ENCODE measurements at regions not wholly inside any gene's neighbourhood (a gene's known extent, or its start where the extent isn't known, plus 50 kb on each side); places are given as distances from the start of the nearest gene placed in this dataset.

GRCh38 chr2:67727131-67727530 lies 330.0 kb downstream of the ETAA1 start:
- no peak overlapping the region for H3K27ac ChIP-seq (ENCODE audit: low read length)
- no peaks in the 10 kb centered on the region for H3K36me3 ChIP-seq (ENCODE audit: control insufficient read depth in 2 of 2, insufficient read depth in 2 of 2, low read length in 2 of 2)
- no peaks in the 10 kb centered on the region for H3K27me3 ChIP-seq (ENCODE audit: control insufficient read depth in 1 of 2, insufficient read depth in 2 of 2, low read length in 2 of 2)
- no peaks in the 10 kb centered on the region for H3K9me3 ChIP-seq (ENCODE audit: control insufficient read depth in 2 of 2, low read length in 2 of 2)
- H3K4me3 ChIP-seq (ENCODE audit: low read length in 2 of 2): no peak overlapping the region
- H3K4me1 ChIP-seq (ENCODE audit: control insufficient read depth, insufficient read depth, low read length): no peaks in the 10 kb centered on the region
- H3K9ac ChIP-seq (ENCODE audit: low read length in 2 of 2): no peak overlapping the region

DNA sequence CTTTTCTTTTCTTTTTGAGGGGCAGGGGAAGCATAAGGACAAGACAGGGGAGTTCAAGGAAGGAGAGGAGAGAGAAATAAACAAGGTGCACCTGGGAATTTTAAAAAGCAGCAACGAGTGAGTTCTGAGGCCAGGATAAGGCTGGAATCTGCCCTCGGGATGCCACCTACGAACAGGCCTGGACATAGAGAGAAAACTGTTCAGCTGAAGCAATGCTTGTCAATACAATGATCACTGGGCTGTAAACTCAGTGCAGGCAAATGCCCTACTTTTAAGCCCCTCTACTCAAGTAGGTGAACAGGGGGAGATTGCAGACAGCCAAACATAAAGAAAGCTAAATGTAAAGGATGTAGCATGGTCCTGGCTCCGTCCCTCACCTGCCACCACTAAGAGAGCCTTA lies 330.5 kb downstream of the ETAA1 start:
- H3K4me1 ChIP-seq (ENCODE audit: control insufficient read depth, insufficient read depth, low read length): no peaks in the 10 kb centered on the region
- no peak overlapping the region for H3K9ac ChIP-seq (ENCODE audit: low read length in 2 of 2)
- no peaks in the 10 kb centered on the region for H3K27me3 ChIP-seq (ENCODE audit: control insufficient read depth in 1 of 2, insufficient read depth in 2 of 2, low read length in 2 of 2)
- no peaks in the 10 kb centered on the region for H3K36me3 ChIP-seq (ENCODE audit: control insufficient read depth in 2 of 2, insufficient read depth in 2 of 2, low read length in 2 of 2)
- H3K27ac ChIP-seq (ENCODE audit: low read length): no peak overlapping the region
- no peaks in the 10 kb centered on the region for H3K9me3 ChIP-seq (ENCODE audit: control insufficient read depth in 2 of 2, low read length in 2 of 2)
- no peak overlapping the region for H3K4me3 ChIP-seq (ENCODE audit: low read length in 2 of 2)

- H3K27me3 ChIP-seq (ENCODE audit: control insufficient read depth in 1 of 2, insufficient read depth in 2 of 2, low read length in 2 of 2): no peaks in the 10 kb centered on the region
- H3K9me3 ChIP-seq (ENCODE audit: control insufficient read depth in 2 of 2, low read length in 2 of 2): no peaks in the 10 kb centered on the region
- no peak overlapping the region for H3K9ac ChIP-seq (ENCODE audit: low read length in 2 of 2)
- H3K4me3 ChIP-seq (ENCODE audit: low read length in 2 of 2): no peak overlapping the region
- no peaks in the 10 kb centered on the region for H3K36me3 ChIP-seq (ENCODE audit: control insufficient read depth in 2 of 2, insufficient read depth in 2 of 2, low read length in 2 of 2)
- no peak overlapping the region for H3K27ac ChIP-seq (ENCODE audit: low read length)
- H3K4me1 ChIP-seq (ENCODE audit: control insufficient read depth, insufficient read depth, low read length): no peaks in the 10 kb centered on the region
These were observed 332.3 kb downstream of the ETAA1 start for GRCh38 chr2:67729474-67729873.

GRCh38 chr2:67733517-67733916 lies 329.3 kb downstream of the C1D start:
- Histone ChIP-seq H3K9ac (ENCODE audit: low read length in 2 of 2) (no peak overlapping the region), H3K9me3 (ENCODE audit: control insufficient read depth in 2 of 2, low read length in 2 of 2) (no peaks in the 10 kb centered on the region), H3K36me3 (ENCODE audit: control insufficient read depth in 2 of 2, insufficient read depth in 2 of 2, low read length in 2 of 2) (no peaks in the 10 kb centered on the region), H3K4me3 (ENCODE audit: low read length in 2 of 2) (no peak overlapping the region), H3K27me3 (ENCODE audit: control insufficient read depth in 1 of 2, insufficient read depth in 2 of 2, low read length in 2 of 2) (no peaks in the 10 kb centered on the region), H3K4me1 (ENCODE audit: control insufficient read depth, insufficient read depth, low read length) (no peaks in the 10 kb centered on the region), H3K27ac (ENCODE audit: low read length) (no peak overlapping the region)

- H3K9ac ChIP-seq (ENCODE audit: low read length in 2 of 2): no peak overlapping the region
- H3K4me3 ChIP-seq (ENCODE audit: low read length in 2 of 2): no peak overlapping the region
- no peaks in the 10 kb centered on the region for H3K27me3 ChIP-seq (ENCODE audit: control insufficient read depth in 1 of 2, insufficient read depth in 2 of 2, low read length in 2 of 2)
- H3K9me3 ChIP-seq (ENCODE audit: control insufficient read depth in 2 of 2, low read length in 2 of 2): no peaks in the 10 kb centered on the region
- H3K36me3 ChIP-seq (ENCODE audit: control insufficient read depth in 2 of 2, insufficient read depth in 2 of 2, low read length in 2 of 2): no peaks in the 10 kb centered on the region
- H3K4me1 ChIP-seq (ENCODE audit: control insufficient read depth, insufficient read depth, low read length): peaks cover 11% of the 10 kb centered on the region
- no peak overlapping the region for H3K27ac ChIP-seq (ENCODE audit: low read length)
These were observed 310.6 kb downstream of the C1D start for GRCh38 chr2:67752199-67752598.

DNA sequence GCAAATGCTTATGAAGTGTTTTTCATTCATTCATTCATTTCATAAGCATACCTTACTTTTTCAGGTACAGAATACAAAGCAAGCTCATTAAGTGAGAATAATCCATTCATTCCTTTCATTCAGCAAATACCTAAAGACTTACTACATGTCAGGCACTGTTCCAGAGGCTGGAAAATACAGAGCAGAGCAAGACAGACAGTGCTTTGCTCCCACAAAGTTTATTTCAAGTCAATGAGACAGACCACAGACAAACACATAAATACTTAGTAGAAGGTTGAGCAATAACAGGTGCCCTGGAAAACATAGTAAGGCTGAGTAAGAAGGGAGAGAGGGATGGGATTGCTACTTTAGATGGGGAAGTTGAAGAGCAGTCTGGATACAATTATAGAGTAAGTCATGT lies 309.8 kb downstream of the C1D start:
- H3K9ac ChIP-seq (ENCODE audit: low read length in 2 of 2): no peak overlapping the region
- H3K27me3 ChIP-seq (ENCODE audit: control insufficient read depth in 1 of 2, insufficient read depth in 2 of 2, low read length in 2 of 2): no peaks in the 10 kb centered on the region
- H3K27ac ChIP-seq (ENCODE audit: low read length): no peak overlapping the region
- H3K9me3 ChIP-seq (ENCODE audit: control insufficient read depth in 2 of 2, low read length in 2 of 2): no peaks in the 10 kb centered on the region
- H3K4me1 ChIP-seq (ENCODE audit: control insufficient read depth, insufficient read depth, low read length): peaks cover 11% of the 10 kb centered on the region
- H3K36me3 ChIP-seq (ENCODE audit: control insufficient read depth in 2 of 2, insufficient read depth in 2 of 2, low read length in 2 of 2): no peaks in the 10 kb centered on the region
- no peak overlapping the region for H3K4me3 ChIP-seq (ENCODE audit: low read length in 2 of 2)

DNA sequence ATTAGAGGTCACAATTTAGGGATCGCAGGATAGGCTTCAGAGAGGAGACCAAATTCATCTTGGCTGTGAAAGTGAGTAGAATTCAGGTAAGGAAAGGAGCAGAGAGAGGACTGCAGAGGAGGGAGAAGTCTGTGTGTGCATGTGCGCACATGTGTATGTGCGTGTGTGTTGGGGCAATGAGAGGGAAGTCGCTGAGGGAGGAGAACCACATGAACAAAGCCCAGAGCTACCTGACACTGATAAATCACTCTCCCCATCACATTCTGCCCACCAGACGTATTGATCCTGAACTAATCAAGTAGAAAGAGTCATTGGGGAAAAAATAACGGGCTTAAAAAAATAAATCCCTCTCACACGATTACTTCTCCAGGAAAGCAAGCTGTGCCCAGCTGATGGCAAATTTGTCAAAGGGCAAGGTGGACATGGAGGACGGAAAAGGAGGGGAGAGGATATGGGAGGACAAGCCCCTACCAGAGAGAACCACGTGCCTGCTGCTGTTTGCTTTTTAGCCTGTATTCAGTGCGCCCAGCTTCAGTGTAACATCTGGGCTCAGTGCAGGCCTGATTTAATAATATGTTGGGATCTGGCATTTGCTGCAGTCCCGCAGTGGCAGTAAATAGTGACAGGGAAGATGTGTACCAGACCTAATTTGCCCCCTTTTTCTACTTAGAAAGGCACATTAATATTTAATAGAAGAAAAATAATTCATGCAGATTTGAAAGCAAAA lies 307.5 kb downstream of the C1D start:
- Histone ChIP-seq H3K27ac (ENCODE audit: low read length) (no peak overlapping the region), H3K27me3 (ENCODE audit: control insufficient read depth in 1 of 2, insufficient read depth in 2 of 2, low read length in 2 of 2) (no peaks in the 10 kb centered on the region), H3K9ac (ENCODE audit: low read length in 2 of 2) (no peak overlapping the region), H3K9me3 (ENCODE audit: control insufficient read depth in 2 of 2, low read length in 2 of 2) (no peaks in the 10 kb centered on the region), H3K36me3 (ENCODE audit: control insufficient read depth in 2 of 2, insufficient read depth in 2 of 2, low read length in 2 of 2) (no peaks in the 10 kb centered on the region), H3K4me1 (ENCODE audit: control insufficient read depth, insufficient read depth, low read length) (peaks cover 8% of the 10 kb centered on the region), H3K4me3 (ENCODE audit: low read length in 2 of 2) (no peak overlapping the region)

- no peak overlapping the region for H3K9ac ChIP-seq (ENCODE audit: low read length in 2 of 2)
- no peaks in the 10 kb centered on the region for H3K27me3 ChIP-seq (ENCODE audit: control insufficient read depth in 1 of 2, insufficient read depth in 2 of 2, low read length in 2 of 2)
- H3K9me3 ChIP-seq (ENCODE audit: control insufficient read depth in 2 of 2, low read length in 2 of 2): peaks cover 0 to 3% of the 10 kb centered on the region in 2 donors
- no peak overlapping the region for H3K27ac ChIP-seq (ENCODE audit: low read length)
- H3K36me3 ChIP-seq (ENCODE audit: control insufficient read depth in 2 of 2, insufficient read depth in 2 of 2, low read length in 2 of 2): no peaks in the 10 kb centered on the region
- no peak overlapping the region for H3K4me3 ChIP-seq (ENCODE audit: low read length in 2 of 2)
- H3K4me1 ChIP-seq (ENCODE audit: control insufficient read depth, insufficient read depth, low read length): no peaks in the 10 kb centered on the region
These were observed 301.8 kb downstream of the C1D start for GRCh38 chr2:67760995-67761394.

DNA sequence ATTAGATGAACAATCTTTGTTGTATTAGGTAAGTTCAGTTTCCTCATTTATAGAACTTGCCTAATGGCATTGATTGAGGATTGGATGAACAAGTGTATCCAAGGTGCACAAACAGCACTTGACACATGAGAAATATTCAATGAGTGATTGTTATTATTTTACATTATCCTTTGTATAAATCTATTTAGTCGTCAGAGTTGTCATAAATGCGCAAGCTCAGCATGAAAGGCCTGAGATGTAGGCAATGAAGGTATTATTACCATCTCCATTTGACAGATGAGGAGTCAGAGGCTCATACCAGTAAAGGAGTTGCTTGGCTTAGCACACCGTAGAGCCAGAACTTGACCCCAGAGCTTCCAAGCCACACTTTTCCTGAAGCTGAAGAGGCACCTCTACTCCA lies 291.4 kb downstream of the C1D start:
- no peaks in the 10 kb centered on the region for H3K27me3 ChIP-seq (ENCODE audit: control insufficient read depth in 1 of 2, insufficient read depth in 2 of 2, low read length in 2 of 2)
- H3K27ac ChIP-seq (ENCODE audit: low read length): no peak overlapping the region
- H3K9me3 ChIP-seq (ENCODE audit: control insufficient read depth in 2 of 2, low read length in 2 of 2): no peaks in the 10 kb centered on the region
- H3K36me3 ChIP-seq (ENCODE audit: control insufficient read depth in 2 of 2, insufficient read depth in 2 of 2, low read length in 2 of 2): no peaks in the 10 kb centered on the region
- H3K9ac ChIP-seq (ENCODE audit: low read length in 2 of 2): no peak overlapping the region
- no peak overlapping the region for H3K4me3 ChIP-seq (ENCODE audit: low read length in 2 of 2)
- H3K4me1 ChIP-seq (ENCODE audit: control insufficient read depth, insufficient read depth, low read length): no peaks in the 10 kb centered on the region

DNA sequence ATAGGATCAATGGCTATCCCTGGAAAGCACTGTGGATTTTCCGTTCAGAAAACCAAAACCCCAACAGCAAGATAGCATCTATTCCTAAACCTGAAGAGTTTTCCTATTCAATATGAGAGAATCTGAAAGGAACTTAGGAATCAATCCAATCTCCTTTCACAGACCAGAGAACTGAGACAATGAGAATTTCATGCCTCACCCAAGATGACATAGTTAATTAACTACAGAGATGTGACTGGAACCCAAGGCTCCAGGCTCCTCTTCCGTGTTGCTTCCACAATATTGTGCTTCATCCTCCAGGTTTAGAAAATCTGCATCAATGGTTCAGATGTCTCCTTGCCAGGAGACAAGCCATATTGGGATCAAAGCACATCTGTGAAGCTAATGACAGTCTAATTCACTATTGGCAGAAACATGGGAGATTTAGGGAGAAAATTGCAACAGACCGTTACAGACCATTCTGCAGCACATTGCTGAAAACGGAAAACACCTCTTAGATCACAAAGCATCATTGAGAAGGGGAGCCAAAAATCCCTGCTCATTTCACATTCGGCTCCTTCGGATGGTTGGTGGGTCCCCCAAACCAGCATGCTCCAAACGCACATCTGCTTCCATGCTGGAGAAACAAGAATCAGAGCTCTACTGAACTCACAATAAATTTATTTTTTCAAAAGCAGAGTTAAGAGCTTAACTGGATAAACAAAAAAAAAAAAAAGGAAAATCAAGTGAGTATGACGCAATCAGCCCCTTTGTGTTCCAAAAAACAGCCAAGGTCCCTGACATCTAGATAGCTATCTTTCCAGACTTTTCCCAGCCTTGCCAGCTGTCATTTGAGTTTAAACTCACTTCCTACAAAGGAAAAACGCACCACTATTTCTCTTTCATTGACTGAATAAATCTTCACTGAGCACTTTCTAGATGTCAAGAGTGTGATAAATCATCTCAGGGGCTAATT lies 290.3 kb downstream of the C1D start:
- Histone ChIP-seq H3K4me3 (ENCODE audit: low read length in 2 of 2) (no peak overlapping the region), H3K36me3 (ENCODE audit: control insufficient read depth in 2 of 2, insufficient read depth in 2 of 2, low read length in 2 of 2) (no peaks in the 10 kb centered on the region), H3K27ac (ENCODE audit: low read length) (peak overlapping the region; percentile 31), H3K4me1 (ENCODE audit: control insufficient read depth, insufficient read depth, low read length) (no peaks in the 10 kb centered on the region), H3K9me3 (ENCODE audit: control insufficient read depth in 2 of 2, low read length in 2 of 2) (no peaks in the 10 kb centered on the region), H3K9ac (ENCODE audit: low read length in 2 of 2) (no peak overlapping the region), H3K27me3 (ENCODE audit: control insufficient read depth in 1 of 2, insufficient read depth in 2 of 2, low read length in 2 of 2) (no peaks in the 10 kb centered on the region)

DNA sequence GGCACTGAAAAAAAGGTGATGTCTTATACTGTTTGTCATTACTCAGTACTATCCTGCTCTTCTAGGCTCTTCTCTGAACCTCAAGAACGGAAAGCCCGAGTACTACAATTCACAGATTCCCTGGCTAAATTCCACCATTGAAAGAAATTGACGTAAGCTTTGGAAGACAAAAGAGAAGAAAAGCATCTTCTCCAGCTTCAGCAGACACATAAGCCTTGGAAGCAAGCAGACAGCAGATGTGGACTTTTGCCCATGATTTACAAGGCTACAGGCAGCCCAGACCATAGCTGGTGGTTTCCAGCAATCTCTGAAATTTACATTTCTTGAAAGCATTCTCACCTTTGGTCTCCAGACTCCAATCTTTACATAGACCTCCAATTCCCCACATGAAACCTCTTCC lies 289.0 kb downstream of the C1D start:
- Histone ChIP-seq H3K36me3 (ENCODE audit: control insufficient read depth in 2 of 2, insufficient read depth in 2 of 2, low read length in 2 of 2) (no peaks in the 10 kb centered on the region), H3K27me3 (ENCODE audit: control insufficient read depth in 1 of 2, insufficient read depth in 2 of 2, low read length in 2 of 2) (no peaks in the 10 kb centered on the region), H3K4me3 (ENCODE audit: low read length in 2 of 2) (no peak overlapping the region), H3K27ac (ENCODE audit: low read length) (no peak overlapping the region), H3K9ac (ENCODE audit: low read length in 2 of 2) (no peak overlapping the region), H3K4me1 (ENCODE audit: control insufficient read depth, insufficient read depth, low read length) (no peaks in the 10 kb centered on the region), H3K9me3 (ENCODE audit: control insufficient read depth in 2 of 2, low read length in 2 of 2) (no peaks in the 10 kb centered on the region)
